Peyer's patch (tissue), 4 donors: ENCODE measurements at regions not wholly inside any gene's neighbourhood (a gene's known extent, or its start where the extent isn't known, plus 50 kb on each side); places are given as distances from the start of the nearest gene placed in this dataset.
"Not testable (repeated sequence)": the region's sequence is repeated elsewhere in the genome, so short reads cannot be mapped to it uniquely, and the experiment has no call there.

ENCODE experiments used
- POLR2A ChIP-seq, 2 donors: fragments of 450-650 bp; IDR thresholded peaks; one replicate each; pipeline ENCODE4 v1.5.1; 2017; ENCODE audit warnings: antibody characterized with exemption in 2 of 2, mild to moderate bottlenecking in 2 of 2, moderate library complexity in 2 of 2
- TF ChIP-seq, protein P1 (sequence below), 6 experiments: fragments of 450-650 bp in 4 of 6; fragments of 200-600 bp in 2 of 6; sonication (generic) in 1 of 6; IDR thresholded peaks; one replicate each; pipeline ENCODE4 v1.5.1; 2017 to 2019; ENCODE audit warnings: antibody characterized with exemption in 6 of 6, mild to moderate bottlenecking in 3 of 6, moderate library complexity in 1 of 6

DNA sequence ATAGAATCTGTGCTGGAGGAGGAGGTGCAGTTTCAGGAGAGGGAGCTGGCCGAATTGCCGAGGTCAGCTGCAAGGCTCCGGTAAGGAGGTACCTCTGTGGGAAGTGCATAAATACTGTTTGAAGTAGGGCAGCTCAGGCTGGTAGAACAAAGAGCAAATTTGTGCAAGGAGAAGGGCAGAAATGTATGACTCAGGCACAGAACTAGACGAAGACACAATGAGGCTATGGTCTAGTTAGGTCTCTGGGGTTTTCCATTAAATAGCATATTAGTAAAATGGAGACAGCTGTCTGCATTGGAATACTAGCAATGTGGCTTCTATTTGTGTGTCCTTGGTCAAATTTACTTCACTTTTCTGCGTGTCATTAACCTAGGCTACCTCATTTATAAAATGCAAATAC, 74.5 kb downstream of the PPIAL4C start:
- not testable (repeated sequence) for TF ChIP-seq POLR2A (IDR thresholded peaks at IDR 0.05)
- TF ChIP-seq, protein P1, sequence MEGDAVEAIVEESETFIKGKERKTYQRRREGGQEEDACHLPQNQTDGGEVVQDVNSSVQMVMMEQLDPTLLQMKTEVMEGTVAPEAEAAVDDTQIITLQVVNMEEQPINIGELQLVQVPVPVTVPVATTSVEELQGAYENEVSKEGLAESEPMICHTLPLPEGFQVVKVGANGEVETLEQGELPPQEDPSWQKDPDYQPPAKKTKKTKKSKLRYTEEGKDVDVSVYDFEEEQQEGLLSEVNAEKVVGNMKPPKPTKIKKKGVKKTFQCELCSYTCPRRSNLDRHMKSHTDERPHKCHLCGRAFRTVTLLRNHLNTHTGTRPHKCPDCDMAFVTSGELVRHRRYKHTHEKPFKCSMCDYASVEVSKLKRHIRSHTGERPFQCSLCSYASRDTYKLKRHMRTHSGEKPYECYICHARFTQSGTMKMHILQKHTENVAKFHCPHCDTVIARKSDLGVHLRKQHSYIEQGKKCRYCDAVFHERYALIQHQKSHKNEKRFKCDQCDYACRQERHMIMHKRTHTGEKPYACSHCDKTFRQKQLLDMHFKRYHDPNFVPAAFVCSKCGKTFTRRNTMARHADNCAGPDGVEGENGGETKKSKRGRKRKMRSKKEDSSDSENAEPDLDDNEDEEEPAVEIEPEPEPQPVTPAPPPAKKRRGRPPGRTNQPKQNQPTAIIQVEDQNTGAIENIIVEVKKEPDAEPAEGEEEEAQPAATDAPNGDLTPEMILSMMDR (IDR thresholded peaks at IDR 0.05) = not testable (repeated sequence)
